Esophagus muscularis mucosa (tissue), 3 donors: ENCODE measurements at regions not wholly inside any gene's neighbourhood (a gene's known extent, or its start where the extent isn't known, plus 50 kb on each side); places are given as distances from the start of the nearest gene placed in this dataset.

Experiments used
- CTCF ChIP-seq, 3 experiments: fragments of 200-600 bp in 2 of 3; fragments of 450-650 bp in 1 of 3; sonication (generic) in 2 of 3; IDR thresholded peaks; one replicate each; pipeline ENCODE4 v1.5.1; 2017 to 2019; ENCODE audit warnings: antibody characterized with exemption in 3 of 3, mild to moderate bottlenecking in 2 of 3, moderate library complexity in 1 of 3
- POLR2A ChIP-seq: fragments of 450-650 bp; IDR thresholded peaks from one replicate; pipeline ENCODE4 v1.6.1; 2017; ENCODE audit warnings: antibody characterized with exemption, moderate library complexity, mild to moderate bottlenecking, low read depth

GRCh38 chr10:9796564-9796963, 1221.1 kb upstream of the CELF2 start:
- TF ChIP-seq POLR2A (no peak), CTCF (IDR thresholded peaks at IDR 0.05) (no peak)
